Activated CD4-positive, alpha-beta T cell treated with anti-CD3 and anti-CD28 coated beads, Interleukin-2, amount 10 ng/mL, durations not matched to agents 7 days and 5 days (primary cell): ENCODE measurements at regions not wholly inside any gene's neighbourhood (a gene's known extent, or its start where the extent isn't known, plus 50 kb on each side); places are given as distances from the start of the nearest gene placed in this dataset.

Experiments
- CTCF ChIA-PET: fragments of 350-600 bp; sonication (Branson Sonifier 250); formaldehyde crosslinking; loops from one replicate; lab custom pipeline; 2021; ENCODE audit warnings: antibody characterized with exemption; lab: Charles Lee
- POLR2A ChIA-PET: fragments of 350-600 bp; sonication (Branson Sonifier 250); formaldehyde crosslinking; loops from one replicate; lab custom pipeline; 2021; ENCODE audit warnings: antibody characterized with exemption; lab: Charles Lee
- DNase-seq: peaks from one replicate; pipeline ENCODE4 v3.0.0-alpha.2; 2020
- H3K27ac Mint-ChIP-seq: one replicate; pipeline ENCODE4 v1.8.0; 2021; ENCODE audit warnings: mild to moderate bottlenecking, moderate library complexity, mixed read lengths
- H3K27me3 Mint-ChIP-seq: one replicate; pipeline ENCODE4 v1.8.0; 2021; ENCODE audit warnings: mixed read lengths
- H3K36me3 Mint-ChIP-seq: one replicate; pipeline ENCODE4 v1.8.0; 2021; ENCODE audit warnings: low read depth, mixed read lengths
- H3K4me1 Mint-ChIP-seq: one replicate; pipeline ENCODE4 v1.8.0; 2021; ENCODE audit warnings: mixed read lengths
- H3K4me3 Mint-ChIP-seq: one replicate; pipeline ENCODE4 v1.8.0; 2021; ENCODE audit warnings: mild to moderate bottlenecking, moderate library complexity, mixed read lengths
- H3K9me3 Mint-ChIP-seq: one replicate; pipeline ENCODE4 v1.8.0; 2021; ENCODE audit warnings: mixed read lengths

GRCh38 chr2:240346753-240347372, 88.6 kb upstream of the GPC1 start:
- no peak overlapping the region for H3K27ac Mint-ChIP-seq
- ChIA-PET POLR2A (no interaction called here), CTCF (interaction anchor here (1.0 kb wide), 1 partner anchor 27 kb away, joined by 3 read pairs; no protein-coding TSS in a partner anchor)
- H3K36me3 Mint-ChIP-seq: no peaks in the 10 kb centered on the region
- DNase-seq: no peak
- H3K27me3 Mint-ChIP-seq: no peaks in the 10 kb centered on the region
- H3K4me1 Mint-ChIP-seq: no peaks in the 10 kb centered on the region
- H3K9me3 Mint-ChIP-seq: no peaks in the 10 kb centered on the region
- no peak overlapping the region for H3K4me3 Mint-ChIP-seq

- H3K4me1 Mint-ChIP-seq: no peaks in the 10 kb centered on the region
- ChIA-PET CTCF (interaction anchor here (1.0 kb wide), 1 partner anchor 26 kb away, joined by 3 read pairs; no protein-coding TSS in a partner anchor), POLR2A (no interaction called here)
- no peaks in the 10 kb centered on the region for H3K36me3 Mint-ChIP-seq
- no peak overlapping the region for H3K27ac Mint-ChIP-seq
- no peaks in the 10 kb centered on the region for H3K9me3 Mint-ChIP-seq
- no peaks in the 10 kb centered on the region for H3K27me3 Mint-ChIP-seq
- DNase-seq: no peak
- no peak overlapping the region for H3K4me3 Mint-ChIP-seq
Measured at GRCh38 chr2:240347373-240347940, 88.0 kb upstream of the GPC1 start.

- POLR2A ChIA-PET: no interaction called here
- no peak for DNase-seq
- CTCF ChIA-PET: interaction anchor here (1.0 kb wide), 1 partner anchor 26 kb away, joined by 3 read pairs; no protein-coding TSS in a partner anchor
- Mint-ChIP-seq H3K9me3 (no peaks in the 10 kb centered on the region), H3K27me3 (no peaks in the 10 kb centered on the region), H3K4me1 (no peaks in the 10 kb centered on the region), H3K27ac (no peak overlapping the region), H3K36me3 (no peaks in the 10 kb centered on the region), H3K4me3 (no peak overlapping the region)
Measured at GRCh38 chr2:240347949-240348500, 87.4 kb upstream of the GPC1 start.

GRCh38 chr2:240348522-240348921, 86.9 kb upstream of the GPC1 start:
- Mint-ChIP-seq H3K36me3 (no peaks in the 10 kb centered on the region), H3K4me3 (no peak overlapping the region), H3K27ac (no peak overlapping the region), H3K4me1 (no peaks in the 10 kb centered on the region), H3K27me3 (no peaks in the 10 kb centered on the region), H3K9me3 (no peaks in the 10 kb centered on the region)
- no peak for DNase-seq
- POLR2A ChIA-PET: no interaction called here
- CTCF ChIA-PET: no interaction called here

- ChIA-PET POLR2A (no interaction called here), CTCF (no interaction called here)
- Mint-ChIP-seq H3K9me3 (no peaks in the 10 kb centered on the region), H3K27ac (no peak overlapping the region), H3K27me3 (no peaks in the 10 kb centered on the region), H3K4me1 (no peaks in the 10 kb centered on the region), H3K36me3 (no peaks in the 10 kb centered on the region), H3K4me3 (no peak overlapping the region)
- DNase-seq: no peak
Measured at GRCh38 chr2:240349133-240350005, 86.1 kb upstream of the GPC1 start.

- Mint-ChIP-seq H3K27me3 (no peaks in the 10 kb centered on the region), H3K27ac (no peak overlapping the region), H3K36me3 (no peaks in the 10 kb centered on the region), H3K9me3 (no peaks in the 10 kb centered on the region), H3K4me1 (no peaks in the 10 kb centered on the region), H3K4me3 (no peak overlapping the region)
- ChIA-PET POLR2A (no interaction called here), CTCF (no interaction called here)
- DNase-seq: no peak
Measured at GRCh38 chr2:240350006-240350355, 85.5 kb upstream of the GPC1 start.

- POLR2A ChIA-PET: no interaction called here
- H3K9me3 Mint-ChIP-seq: no peaks in the 10 kb centered on the region
- no peaks in the 10 kb centered on the region for H3K4me1 Mint-ChIP-seq
- DNase-seq: no peak
- CTCF ChIA-PET: no interaction called here
- H3K36me3 Mint-ChIP-seq: no peaks in the 10 kb centered on the region
- no peaks in the 10 kb centered on the region for H3K27me3 Mint-ChIP-seq
- no peak overlapping the region for H3K27ac Mint-ChIP-seq
- no peak overlapping the region for H3K4me3 Mint-ChIP-seq
Measured at GRCh38 chr2:240350696-240351087, 84.8 kb upstream of the GPC1 start.

GRCh38 chr2:240351088-240351741, 84.2 kb upstream of the GPC1 start:
- Mint-ChIP-seq H3K36me3 (no peaks in the 10 kb centered on the region), H3K27me3 (no peaks in the 10 kb centered on the region), H3K27ac (no peak overlapping the region), H3K9me3 (no peaks in the 10 kb centered on the region), H3K4me1 (no peaks in the 10 kb centered on the region), H3K4me3 (no peak overlapping the region)
- CTCF ChIA-PET: no interaction called here
- no peak for DNase-seq
- POLR2A ChIA-PET: no interaction called here

GRCh38 chr2:240351826-240352426, 83.5 kb upstream of the GPC1 start:
- no peaks in the 10 kb centered on the region for H3K4me1 Mint-ChIP-seq
- POLR2A ChIA-PET: no interaction called here
- H3K9me3 Mint-ChIP-seq: no peaks in the 10 kb centered on the region
- H3K27me3 Mint-ChIP-seq: no peaks in the 10 kb centered on the region
- H3K36me3 Mint-ChIP-seq: no peaks in the 10 kb centered on the region
- CTCF ChIA-PET: no interaction called here
- no peak overlapping the region for H3K27ac Mint-ChIP-seq
- no peak for DNase-seq
- no peak overlapping the region for H3K4me3 Mint-ChIP-seq

- DNase-seq: no peak
- no peaks in the 10 kb centered on the region for H3K9me3 Mint-ChIP-seq
- ChIA-PET POLR2A (no interaction called here), CTCF (no interaction called here)
- H3K4me3 Mint-ChIP-seq: no peak overlapping the region
- no peak overlapping the region for H3K27ac Mint-ChIP-seq
- H3K36me3 Mint-ChIP-seq: no peaks in the 10 kb centered on the region
- no peaks in the 10 kb centered on the region for H3K27me3 Mint-ChIP-seq
- H3K4me1 Mint-ChIP-seq: no peaks in the 10 kb centered on the region
Measured at GRCh38 chr2:240353086-240353798, 82.2 kb upstream of the GPC1 start.

- no peaks in the 10 kb centered on the region for H3K9me3 Mint-ChIP-seq
Measured at GRCh38 chr2:240353944-240354343, 81.5 kb upstream of the GPC1 start.

More at GRCh38 chr2:240353944-240354343, 81.5 kb upstream of the GPC1 start:
- DNase-seq: no peak
- Mint-ChIP-seq H3K4me3 (no peak overlapping the region), H3K27ac (no peak overlapping the region), H3K36me3 (no peaks in the 10 kb centered on the region), H3K4me1 (no peaks in the 10 kb centered on the region), H3K27me3 (no peaks in the 10 kb centered on the region)
- CTCF ChIA-PET: no interaction called here
- POLR2A ChIA-PET: no interaction called here
